ENCODE measurements at regions not wholly inside any gene's neighbourhood (a gene's known extent, or its start where the extent isn't known, plus 50 kb on each side); places are given as distances from the start of the nearest gene placed in this dataset.

DNA sequence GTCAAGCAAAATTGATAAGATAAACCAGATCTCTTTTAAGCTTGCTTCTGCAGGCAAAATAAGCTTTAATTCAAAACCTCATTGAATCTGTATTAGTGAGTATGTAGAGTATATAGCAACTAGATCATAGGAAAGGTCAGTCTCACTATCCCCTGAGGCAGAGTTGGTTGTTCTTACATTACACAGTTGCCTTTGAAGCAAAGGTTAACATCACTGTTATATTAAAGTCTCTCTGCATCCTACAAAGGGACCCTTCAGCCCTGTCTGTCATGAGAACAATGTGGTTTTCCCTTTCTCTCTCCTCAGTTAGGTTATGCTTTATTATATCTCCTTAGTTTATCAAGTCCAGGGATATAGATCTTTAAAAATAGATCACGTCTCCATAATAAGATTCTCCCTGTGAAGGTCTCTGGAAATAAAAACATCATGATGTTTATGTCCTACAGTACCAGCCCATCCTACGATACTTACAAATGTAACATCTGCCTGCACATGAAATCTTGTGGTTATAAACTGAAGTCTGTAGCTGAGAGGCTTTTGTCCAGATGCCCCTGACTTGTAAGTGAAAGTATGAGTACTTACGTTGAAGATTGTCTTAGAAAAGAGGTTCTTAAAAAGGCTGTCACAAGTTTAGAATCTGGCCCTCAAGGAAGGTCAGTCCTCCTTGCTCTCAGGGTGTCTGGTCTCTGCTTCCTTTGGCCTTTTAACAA, 103.6 kb downstream of the VIP start:
- TF ChIP-seq PATZ1 (CRISPR knock-in tag; IDR thresholded peaks at IDR 0.05; ENCODE audit: borderline replicate concordance) (no peak), ZNF565 (CRISPR knock-in tag; conservative IDR thresholded peaks at IDR 0.05; ENCODE audit: low read depth) (no peak), BACH2 (CRISPR knock-in tag; IDR thresholded peaks at IDR 0.05; ENCODE audit: borderline replicate concordance) (no peak), ZFP30 (CRISPR knock-in tag; IDR thresholded peaks at IDR 0.05) (no peak), PPARA (CRISPR knock-in tag; IDR thresholded peaks at IDR 0.05; ENCODE audit: borderline replicate concordance) (no peak), ZNF8 (CRISPR knock-in tag; IDR thresholded peaks at IDR 0.05) (no peak), TCF4 (CRISPR knock-in tag; IDR thresholded peaks at IDR 0.05; ENCODE audit: borderline replicate concordance) (no peak), ESRRG (CRISPR knock-in tag; IDR thresholded peaks at IDR 0.05) (no peak), GLIS3 (CRISPR knock-in tag; IDR thresholded peaks at IDR 0.05) (no peak)
- TF ChIP-seq, protein P1, sequence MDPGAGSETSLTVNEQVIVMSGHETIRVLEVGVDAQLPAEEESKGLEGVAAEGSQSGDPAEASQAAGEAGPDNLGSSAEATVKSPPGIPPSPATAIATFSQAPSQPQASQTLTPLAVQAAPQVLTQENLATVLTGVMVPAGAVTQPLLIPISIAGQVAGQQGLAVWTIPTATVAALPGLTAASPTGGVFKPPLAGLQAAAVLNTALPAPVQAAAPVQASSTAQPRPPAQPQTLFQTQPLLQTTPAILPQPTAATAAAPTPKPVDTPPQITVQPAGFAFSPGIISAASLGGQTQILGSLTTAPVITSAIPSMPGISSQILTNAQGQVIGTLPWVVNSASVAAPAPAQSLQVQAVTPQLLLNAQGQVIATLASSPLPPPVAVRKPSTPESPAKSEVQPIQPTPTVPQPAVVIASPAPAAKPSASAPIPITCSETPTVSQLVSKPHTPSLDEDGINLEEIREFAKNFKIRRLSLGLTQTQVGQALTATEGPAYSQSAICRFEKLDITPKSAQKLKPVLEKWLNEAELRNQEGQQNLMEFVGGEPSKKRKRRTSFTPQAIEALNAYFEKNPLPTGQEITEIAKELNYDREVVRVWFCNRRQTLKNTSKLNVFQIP (CRISPR knock-in tag; IDR thresholded peaks at IDR 0.05; ENCODE audit: borderline replicate concordance, low read depth), result no peak

Data from SK-N-SH treated with all-trans-retinoic acid at 6 μM for 48 hours (cell line).